GM12864 (cell line): ENCODE measurements at regions not wholly inside any gene's neighbourhood (a gene's known extent, or its start where the extent isn't known, plus 50 kb on each side); places are given as distances from the start of the nearest gene placed in this dataset.

ENCODE experiments used
- DNase-seq: peaks from one replicate; pipeline ENCODE4 v3.0.0-alpha.2; 2011; ENCODE audit warnings: low read depth
- H3K4me3 ChIP-seq: 2 replicates; pipeline ENCODE4 v1.5.1; 2011; ENCODE audit warnings: mild to moderate bottlenecking, low read depth, low read length, control low read depth
- CTCF ChIP-seq: IDR thresholded peaks from 2 replicates; pipeline ENCODE4 v1.5.1; 2011; ENCODE audit warnings: low read depth, mild to moderate bottlenecking, moderate library complexity, low read length, control low read depth, inconsistent platforms; ENCODE audit errors: missing control alignments

- no peak for DNase-seq
- TF ChIP-seq CTCF, result no peak
- H3K4me3 ChIP-seq, result no peak overlapping the region
Observed at GRCh38 chr12:58378028-58378427, 436.7 kb downstream of the ATP23 start.

- no peak for DNase-seq
- no peak overlapping the region for H3K4me3 ChIP-seq
- no peak for TF ChIP-seq CTCF
Observed at GRCh38 chr12:58381546-58381945, 440.2 kb downstream of the ATP23 start.

GRCh38 chr12:58384196-58384595, 442.8 kb downstream of the ATP23 start:
- no peak for TF ChIP-seq CTCF
- H3K4me3 ChIP-seq, result no peak overlapping the region
- no peak for DNase-seq

GRCh38 chr12:58386136-58386535, 444.8 kb downstream of the ATP23 start:
- no peak overlapping the region for H3K4me3 ChIP-seq
- no peak for TF ChIP-seq CTCF

GRCh38 chr12:58387199-58387598, 445.8 kb downstream of the ATP23 start:
- H3K4me3 ChIP-seq, result no peak overlapping the region
- no peak for TF ChIP-seq CTCF
- no peak for DNase-seq

More at GRCh38 chr12:58386136-58386535, 444.8 kb downstream of the ATP23 start:
- DNase-seq, result no peak

- no peak for TF ChIP-seq CTCF
- DNase-seq, result no peak
Observed at GRCh38 chr12:58388261-58388660, 446.9 kb downstream of the ATP23 start.

GRCh38 chr12:58393152-58393551, 451.8 kb downstream of the ATP23 start:
- DNase-seq, result no peak
- no peak for TF ChIP-seq CTCF
- H3K4me3 ChIP-seq, result no peak overlapping the region

More at GRCh38 chr12:58388261-58388660, 446.9 kb downstream of the ATP23 start:
- H3K4me3 ChIP-seq, result no peak overlapping the region
